HepG2 (cell line): ENCODE measurements at regions not wholly inside any gene's neighbourhood (a gene's known extent, or its start where the extent isn't known, plus 50 kb on each side); places are given as distances from the start of the nearest gene placed in this dataset.

Source experiments
- ATAC-seq: fragments of 200-7000 bp; cut with Tn5 transposase; 3 replicates; pipeline ENCODE4 v1.9.1; 2020; ENCODE audit warnings: mild to moderate bottlenecking, moderate library complexity
- BruUV-seq: library from RNA; stranded (reverse); fragments of 400-500 nt; replicated peaks from 2 replicates; lab custom pipeline; 2021; lab: Mats Ljungman, UMichigan
- CTCF ChIA-PET: fragments of 300-600 bp; formaldehyde crosslinking; extraction: SDS; loops from one replicate; lab custom pipeline; 2021; ENCODE audit warnings: low total read pairs, inconsistent platforms, low intra/inter-chr PET ratio; lab: Yijun Ruan, JAX
- POLR2A ChIA-PET: fragments of 350-600 bp; sonication (Branson Sonifier 250); formaldehyde crosslinking; loops from one replicate; lab custom pipeline; 2020; ENCODE audit warnings: antibody characterized with exemption, inconsistent platforms; lab: Yijun Ruan, JAX
- DNase-seq: peaks from one replicate; pipeline ENCODE4 v3.0.0-alpha.2; 2015; ENCODE audit warnings: low spot score
- FAIRE-seq: peaks from 3 replicates; lab custom pipeline; 2011; peaks lifted over from hg19 to GRCh38; lab: Jason Lieb, UNC
- H2AFZ ChIP-seq: one replicate; pipeline ENCODE4 v1.6.1; 2011; ENCODE audit warnings: low read length, inconsistent platforms
- H3K27ac ChIP-seq: fragments of 300-600 bp; 3 replicates; pipeline ENCODE4 v1.8.0; 2011; ENCODE audit warnings: mixed run types, mild to moderate bottlenecking, mixed read lengths, low read length, inconsistent platforms; ENCODE audit not compliant: insufficient read depth; ENCODE audit errors: extremely low read length
- H3K27me3 ChIP-seq, 2 experiments: fragments of 200-600 bp in 1 of 2; 2 replicates in 1 of 2; 3 replicates in 1 of 2; pipeline versions ENCODE4 v1.6.0 to v1.8.0; 2011; ENCODE audit warnings: low read length in 2 of 2, mild to moderate bottlenecking in 2 of 2, moderate library complexity in 2 of 2, inconsistent platforms in 1 of 2; ENCODE audit not compliant: insufficient read depth in 2 of 2, control insufficient read depth in 1 of 2
- H3K36me3 ChIP-seq, 2 experiments: fragments of 200-600 bp in 1 of 2; replicated peaks in 1 of 2; 2 replicates in 1 of 2; 3 replicates in 1 of 2; pipeline versions ENCODE4 v1.5.1 to v1.8.0; 2011; ENCODE audit warnings: low read length in 2 of 2, inconsistent platforms in 1 of 2; ENCODE audit not compliant: insufficient read depth in 2 of 2, control insufficient read depth in 1 of 2
- H3K4me1 ChIP-seq: 2 replicates; pipeline ENCODE4 v1.5.1; 2012; ENCODE audit warnings: low read length, inconsistent platforms; ENCODE audit not compliant: insufficient read depth
- H3K4me2 ChIP-seq: 2 replicates; pipeline ENCODE4 v1.6.0; 2011; ENCODE audit warnings: low read depth, low read length, inconsistent platforms
- H3K4me3 ChIP-seq, 3 experiments: fragments of 200-600 bp in 1 of 3; sonication (generic), shearing (Covaris generic) in 1 of 3; replicated peaks in 1 of 3; 2 replicates each; pipeline ENCODE4 v1.5.1; 2011 to 2016; ENCODE audit warnings: low read length in 3 of 3, inconsistent platforms in 2 of 3, low read depth in 2 of 3, mild to moderate bottlenecking in 2 of 3, control low read depth in 1 of 3, mixed read lengths in 1 of 3; ENCODE audit not compliant: insufficient read depth in 1 of 3
- H3K79me2 ChIP-seq: one replicate; pipeline ENCODE4 v1.6.1; 2011; ENCODE audit warnings: low read length, inconsistent platforms; ENCODE audit not compliant: insufficient read depth
- H3K9ac ChIP-seq: 2 replicates; pipeline ENCODE4 v1.6.0; 2011; ENCODE audit warnings: mild to moderate bottlenecking, low read depth, low read length, inconsistent platforms; ENCODE audit not compliant: insufficient read depth
- H3K9me3 ChIP-seq: 2 replicates; pipeline ENCODE4 v1.5.1; 2012; ENCODE audit warnings: mild to moderate bottlenecking, low read length
- H4K20me1 ChIP-seq: 2 replicates; pipeline ENCODE4 v1.6.0; 2011; ENCODE audit warnings: inconsistent platforms, mild to moderate bottlenecking, low read length, moderate library complexity; ENCODE audit not compliant: insufficient read depth
- BORCS8-MEF2B ChIP-seq: sonication (generic); formaldehyde crosslinking; IDR thresholded peaks from 2 replicates; pipeline ENCODE4 v1.8.0; 2022; ENCODE audit warnings: mild to moderate bottlenecking, missing genetic modification reagents
- CBX5 ChIP-seq: sonication (generic); formaldehyde crosslinking; IDR thresholded peaks from 2 replicates; pipeline ENCODE4 v1.4.0; 2020; ENCODE audit warnings: missing genetic modification reagents, borderline replicate concordance
- GATAD1 ChIP-seq: IDR thresholded peaks from 2 replicates; pipeline ENCODE4 v1.6.1; 2016; ENCODE audit warnings: missing genetic modification reagents, missing compliant biosample characterization
- NR1H2 ChIP-seq: sonication (generic); formaldehyde crosslinking; IDR thresholded peaks from 2 replicates; pipeline ENCODE4 v1.8.1; 2022; ENCODE audit warnings: low read depth, missing genetic modification reagents, borderline replicate concordance
- NR3C1 ChIP-seq: sonication (generic); formaldehyde crosslinking; IDR thresholded peaks from 2 replicates; pipeline ENCODE4 v1.4.0; 2020; ENCODE audit warnings: missing genetic modification reagents
- ZKSCAN1 ChIP-seq: fragments of 150-350 bp; IDR thresholded peaks from 2 replicates; pipeline ENCODE4 v1.6.1; 2014; ENCODE audit warnings: low read length
- WGBS: methylation state at CpG from one replicate; pipeline ENCODE4 v1.1.6; 2017; ENCODE audit warnings: low lambda C conversion rate; 5-methylcytosine and 5-hydroxymethylcytosine counted together
- in situ Hi-C: cut with HindIII; loops from 2 replicates; pipeline ENCODE4 v1.10.0; 2017; ENCODE audit warnings: low pct_unique_long_range_greater_than_20kb; ENCODE audit not compliant: extremely low pct_ligation_motif_present
- intact Hi-C: fragments of 100-400 bp; cut with micrococcal nuclease; formaldehyde crosslinking; loops from one replicate; pipeline ENCODE4 v1.10.0; 2022; ENCODE audit not compliant: unreplicated experiment
- TF ChIP-seq, protein P1 (sequence below): IDR thresholded peaks from 2 replicates; pipeline ENCODE4 v1.6.1; 2016; ENCODE audit warnings: low read depth, control low read depth
- TF ChIP-seq, protein P2 (sequence below): sonication (generic); formaldehyde crosslinking; IDR thresholded peaks from 2 replicates; pipeline ENCODE4 v1.8.0; 2022; ENCODE audit warnings: mild to moderate bottlenecking, missing genetic modification reagents, moderate library complexity
- TF ChIP-seq, protein P3 (sequence below): sonication (generic); formaldehyde crosslinking; IDR thresholded peaks from 2 replicates; pipeline ENCODE4 v1.4.0; 2020; ENCODE audit warnings: missing genetic modification reagents, borderline replicate concordance
- TF ChIP-seq, protein P4 (sequence below): sonication (generic); formaldehyde crosslinking; IDR thresholded peaks from 2 replicates; pipeline ENCODE4 v1.5.1; 2020; ENCODE audit warnings: missing genetic modification reagents, mild to moderate bottlenecking, borderline replicate concordance

- TF ChIP-seq, protein P1, sequence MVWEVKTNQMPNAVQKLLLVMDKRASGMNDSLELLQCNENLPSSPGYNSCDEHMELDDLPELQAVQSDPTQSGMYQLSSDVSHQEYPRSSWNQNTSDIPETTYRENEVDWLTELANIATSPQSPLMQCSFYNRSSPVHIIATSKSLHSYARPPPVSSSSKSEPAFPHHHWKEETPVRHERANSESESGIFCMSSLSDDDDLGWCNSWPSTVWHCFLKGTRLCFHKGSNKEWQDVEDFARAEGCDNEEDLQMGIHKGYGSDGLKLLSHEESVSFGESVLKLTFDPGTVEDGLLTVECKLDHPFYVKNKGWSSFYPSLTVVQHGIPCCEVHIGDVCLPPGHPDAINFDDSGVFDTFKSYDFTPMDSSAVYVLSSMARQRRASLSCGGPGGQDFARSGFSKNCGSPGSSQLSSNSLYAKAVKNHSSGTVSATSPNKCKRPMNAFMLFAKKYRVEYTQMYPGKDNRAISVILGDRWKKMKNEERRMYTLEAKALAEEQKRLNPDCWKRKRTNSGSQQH = no peak
- TF ChIP-seq, protein P2, sequence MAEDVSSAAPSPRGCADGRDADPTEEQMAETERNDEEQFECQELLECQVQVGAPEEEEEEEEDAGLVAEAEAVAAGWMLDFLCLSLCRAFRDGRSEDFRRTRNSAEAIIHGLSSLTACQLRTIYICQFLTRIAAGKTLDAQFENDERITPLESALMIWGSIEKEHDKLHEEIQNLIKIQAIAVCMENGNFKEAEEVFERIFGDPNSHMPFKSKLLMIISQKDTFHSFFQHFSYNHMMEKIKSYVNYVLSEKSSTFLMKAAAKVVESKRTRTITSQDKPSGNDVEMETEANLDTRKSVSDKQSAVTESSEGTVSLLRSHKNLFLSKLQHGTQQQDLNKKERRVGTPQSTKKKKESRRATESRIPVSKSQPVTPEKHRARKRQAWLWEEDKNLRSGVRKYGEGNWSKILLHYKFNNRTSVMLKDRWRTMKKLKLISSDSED (CRISPR knock-in tag) = no peak
- TF ChIP-seq NR3C1 (no peak), CBX5 (CRISPR knock-in tag) (no peak), BORCS8-MEF2B (no peak)
Measured at GRCh38 chr4:15245006-15245530, 182.8 kb upstream of the C1QTNF7 start (continued).

DNA sequence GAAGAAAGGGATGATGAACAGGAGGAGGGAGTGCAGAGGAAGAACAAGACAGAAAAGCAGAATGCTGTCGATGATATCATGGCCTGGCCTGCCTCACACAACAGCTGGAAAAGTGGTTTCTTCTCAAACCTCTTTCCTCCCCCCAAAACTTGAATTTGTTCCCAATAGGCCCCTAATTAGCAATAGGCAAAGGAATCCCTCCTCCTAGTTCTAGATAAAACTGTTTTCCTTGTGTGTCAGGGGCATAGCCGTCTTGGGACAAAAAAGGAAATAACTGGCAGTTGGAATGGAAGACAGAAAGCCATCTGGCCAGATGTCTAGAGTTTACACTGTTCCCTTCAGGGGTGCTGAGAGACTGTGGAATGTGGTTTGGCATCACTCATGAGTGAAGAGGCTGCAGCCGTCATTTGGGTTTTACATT is 177.8 kb upstream of the C1QTNF7 start:
- in situ Hi-C loops = no loop called here
- BruUV-seq = no TSS peak

More for the DNA sequence above, 177.8 kb upstream of the C1QTNF7 start:
- TF ChIP-seq, protein P3, sequence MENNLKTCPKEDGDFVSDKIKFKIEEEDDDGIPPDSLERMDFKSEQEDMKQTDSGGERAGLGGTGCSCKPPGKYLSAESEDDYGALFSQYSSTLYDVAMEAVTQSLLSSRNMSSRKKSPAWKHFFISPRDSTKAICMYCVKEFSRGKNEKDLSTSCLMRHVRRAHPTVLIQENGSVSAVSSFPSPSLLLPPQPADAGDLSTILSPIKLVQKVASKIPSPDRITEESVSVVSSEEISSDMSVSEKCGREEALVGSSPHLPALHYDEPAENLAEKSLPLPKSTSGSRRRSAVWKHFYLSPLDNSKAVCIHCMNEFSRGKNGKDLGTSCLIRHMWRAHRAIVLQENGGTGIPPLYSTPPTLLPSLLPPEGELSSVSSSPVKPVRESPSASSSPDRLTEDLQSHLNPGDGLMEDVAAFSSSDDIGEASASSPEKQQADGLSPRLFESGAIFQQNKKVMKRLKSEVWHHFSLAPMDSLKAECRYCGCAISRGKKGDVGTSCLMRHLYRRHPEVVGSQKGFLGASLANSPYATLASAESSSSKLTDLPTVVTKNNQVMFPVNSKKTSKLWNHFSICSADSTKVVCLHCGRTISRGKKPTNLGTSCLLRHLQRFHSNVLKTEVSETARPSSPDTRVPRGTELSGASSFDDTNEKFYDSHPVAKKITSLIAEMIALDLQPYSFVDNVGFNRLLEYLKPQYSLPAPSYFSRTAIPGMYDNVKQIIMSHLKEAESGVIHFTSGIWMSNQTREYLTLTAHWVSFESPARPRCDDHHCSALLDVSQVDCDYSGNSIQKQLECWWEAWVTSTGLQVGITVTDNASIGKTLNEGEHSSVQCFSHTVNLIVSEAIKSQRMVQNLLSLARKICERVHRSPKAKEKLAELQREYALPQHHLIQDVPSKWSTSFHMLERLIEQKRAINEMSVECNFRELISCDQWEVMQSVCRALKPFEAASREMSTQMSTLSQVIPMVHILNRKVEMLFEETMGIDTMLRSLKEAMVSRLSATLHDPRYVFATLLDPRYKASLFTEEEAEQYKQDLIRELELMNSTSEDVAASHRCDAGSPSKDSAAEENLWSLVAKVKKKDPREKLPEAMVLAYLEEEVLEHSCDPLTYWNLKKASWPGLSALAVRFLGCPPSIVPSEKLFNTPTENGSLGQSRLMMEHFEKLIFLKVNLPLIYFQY (CRISPR knock-in tag) = no peak
- TF ChIP-seq, protein P4, sequence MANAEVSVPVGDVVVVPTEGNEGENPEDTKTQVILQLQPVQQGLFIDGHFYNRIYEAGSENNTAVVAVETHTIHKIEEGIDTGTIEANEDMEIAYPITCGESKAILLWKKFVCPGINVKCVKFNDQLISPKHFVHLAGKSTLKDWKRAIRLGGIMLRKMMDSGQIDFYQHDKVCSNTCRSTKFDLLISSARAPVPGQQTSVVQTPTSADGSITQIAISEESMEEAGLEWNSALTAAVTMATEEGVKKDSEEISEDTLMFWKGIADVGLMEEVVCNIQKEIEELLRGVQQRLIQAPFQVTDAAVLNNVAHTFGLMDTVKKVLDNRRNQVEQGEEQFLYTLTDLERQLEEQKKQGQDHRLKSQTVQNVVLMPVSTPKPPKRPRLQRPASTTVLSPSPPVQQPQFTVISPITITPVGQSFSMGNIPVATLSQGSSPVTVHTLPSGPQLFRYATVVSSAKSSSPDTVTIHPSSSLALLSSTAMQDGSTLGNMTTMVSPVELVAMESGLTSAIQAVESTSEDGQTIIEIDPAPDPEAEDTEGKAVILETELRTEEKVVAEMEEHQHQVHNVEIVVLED (CRISPR knock-in tag) = no peak
- TF ChIP-seq ZKSCAN1 (no peak), GATAD1 (no peak), NR1H2 (CRISPR knock-in tag) (no peak)
- TF ChIP-seq, all 625 proteins: peak for 0
- H3K4me3 ChIP-seq = no peak overlapping the region
- no peaks in the 10 kb centered on the region for H3K4me1 ChIP-seq
- H3K9ac ChIP-seq = no peak overlapping the region
- H3K27ac ChIP-seq = no peak overlapping the region
- intact Hi-C loops = no loop called here
- DNase-seq (no peak), ATAC-seq (no peak), FAIRE-seq (no peak)
- no peak overlapping the region for H2AFZ ChIP-seq
- POLR2A ChIA-PET = no interaction called here
- H3K36me3 ChIP-seq = no peaks in the 10 kb centered on the region
- H3K27me3 ChIP-seq = no peaks in the 10 kb centered on the region
- H3K79me2 ChIP-seq = no peaks in the 10 kb centered on the region
- no peaks in the 10 kb centered on the region for H4K20me1 ChIP-seq
- no peaks in the 10 kb centered on the region for H3K9me3 ChIP-seq
- CTCF ChIA-PET = no interaction called here
- no peak overlapping the region for H3K4me2 ChIP-seq
- 14% methylated on average over 3 of the region's 3 CpGs for WGBS
